ENCODE measurements at regions not wholly inside any gene's neighbourhood (a gene's known extent, or its start where the extent isn't known, plus 50 kb on each side); places are given as distances from the start of the nearest gene placed in this dataset.

DNA sequence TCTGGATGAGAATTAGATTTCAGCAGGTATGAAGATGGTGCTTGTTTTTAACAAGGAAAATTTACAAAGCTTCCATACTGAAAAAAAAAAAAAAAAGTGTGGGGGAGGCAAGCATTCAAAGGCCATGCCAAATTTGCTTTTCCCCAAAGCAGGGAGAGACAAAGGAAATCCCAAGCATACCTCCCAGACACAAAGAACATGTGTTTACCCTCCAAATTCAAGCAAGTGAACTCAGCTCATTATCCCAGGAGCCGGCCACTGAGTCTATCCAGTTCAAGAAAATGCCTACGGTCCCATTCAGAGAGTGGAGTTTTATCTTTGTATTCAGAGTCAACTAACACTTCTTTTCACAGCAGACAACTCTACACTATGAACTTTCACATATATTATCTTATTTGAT is 102.7 kb upstream of the ID4 start:
- DNase-seq (ENCODE audit: low spot score), result no peak

DNA sequence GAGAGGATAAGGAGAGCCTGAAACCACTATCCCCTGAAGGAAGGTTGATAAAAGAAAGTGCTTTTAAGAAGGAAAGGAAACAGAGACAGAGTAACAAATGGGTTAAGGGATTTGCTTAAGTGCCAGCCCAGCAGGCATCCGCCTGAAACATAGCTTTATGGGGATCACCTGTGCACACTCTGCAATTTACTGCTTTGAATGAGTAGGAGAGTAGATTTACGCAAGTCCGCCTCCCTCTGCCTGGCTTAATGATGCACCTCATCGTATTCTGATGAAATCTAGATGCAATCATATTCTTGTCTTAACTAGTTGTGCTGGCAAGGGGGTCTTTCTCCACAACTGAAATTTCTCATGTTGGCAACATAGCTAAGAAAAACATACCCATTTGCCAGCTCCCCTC is 101.1 kb upstream of the ID4 start:
- no peak for DNase-seq (ENCODE audit: low spot score)

DNA sequence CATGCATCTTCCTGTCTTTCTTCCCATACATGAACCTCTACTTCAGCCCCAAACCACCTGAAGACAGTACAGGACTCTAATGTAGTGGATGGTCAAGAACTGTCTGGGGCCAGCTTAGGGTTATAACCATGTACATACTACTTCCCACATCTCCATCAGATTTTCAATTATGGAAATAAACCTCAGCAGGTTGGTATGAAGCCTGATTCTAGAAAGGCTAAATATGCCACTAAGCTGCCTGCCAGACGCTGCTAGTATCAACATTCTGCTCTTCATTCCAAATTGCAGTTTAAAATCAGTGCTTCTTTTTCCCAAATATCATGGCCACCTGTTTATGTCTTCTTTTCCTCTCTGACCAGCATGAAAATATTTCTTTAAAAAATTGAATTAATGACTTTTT is 99.2 kb upstream of the ID4 start:
- no peak for DNase-seq (ENCODE audit: low spot score)

DNA sequence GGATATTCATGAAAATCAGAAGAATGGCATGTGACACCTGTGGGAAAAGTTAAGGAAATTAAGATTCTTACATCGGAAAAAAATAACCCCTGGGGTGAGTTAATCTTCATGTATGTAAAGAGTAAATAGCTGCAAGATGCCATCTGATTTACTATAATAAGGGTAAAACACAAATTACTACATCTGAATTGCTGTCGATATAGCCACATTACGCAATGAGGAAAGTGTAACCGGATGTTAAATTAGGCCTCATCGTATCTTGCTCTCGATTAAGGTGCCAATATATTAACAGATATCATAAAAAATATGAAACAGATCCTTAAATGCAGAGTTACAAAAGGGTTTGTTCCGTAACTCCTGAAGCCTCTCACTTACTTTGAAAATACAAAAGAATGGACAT is 87.4 kb upstream of the ID4 start:
- no peak for DNase-seq (ENCODE audit: low spot score)

DNA sequence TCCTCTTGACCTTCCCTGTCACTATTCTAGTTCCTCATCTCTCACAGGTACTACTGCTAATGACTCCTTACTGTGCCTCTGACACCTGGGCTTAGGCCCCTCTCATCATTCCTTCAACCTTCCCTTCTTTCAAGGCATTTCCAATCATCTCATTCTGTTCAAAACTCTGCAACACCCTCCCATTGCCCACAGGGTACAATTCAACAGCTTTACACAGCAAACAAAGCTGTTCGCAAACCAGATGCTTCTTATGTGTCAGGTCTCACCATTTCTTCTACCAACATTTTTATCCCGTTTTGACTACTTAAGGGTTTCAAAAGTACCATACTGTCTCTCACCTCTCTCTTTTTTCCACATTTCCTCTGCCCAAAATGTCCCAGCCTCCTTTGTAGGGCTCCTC is 84.4 kb upstream of the ID4 start:
- DNase-seq (ENCODE audit: low spot score), result no peak

DNA sequence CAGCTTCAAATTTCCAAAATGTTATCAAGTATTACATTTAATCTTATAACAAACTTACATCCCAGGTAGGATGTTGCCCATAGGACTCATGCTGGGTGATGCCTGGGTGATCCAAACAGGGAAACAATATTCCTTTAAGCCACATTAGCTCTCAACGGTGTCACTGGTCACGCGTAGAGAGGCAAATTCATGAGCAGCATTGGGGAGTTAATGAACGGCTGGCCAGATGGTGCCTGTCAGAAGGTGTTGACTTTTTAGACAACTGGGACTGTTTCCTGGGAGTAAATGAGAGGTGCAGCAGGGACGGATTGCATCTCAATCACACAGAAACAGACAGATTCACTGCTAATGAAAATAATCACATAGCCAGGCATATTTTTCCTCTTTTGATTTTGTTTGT is 83.3 kb upstream of the ID4 start:
- no peak for DNase-seq (ENCODE audit: low spot score)

DNA sequence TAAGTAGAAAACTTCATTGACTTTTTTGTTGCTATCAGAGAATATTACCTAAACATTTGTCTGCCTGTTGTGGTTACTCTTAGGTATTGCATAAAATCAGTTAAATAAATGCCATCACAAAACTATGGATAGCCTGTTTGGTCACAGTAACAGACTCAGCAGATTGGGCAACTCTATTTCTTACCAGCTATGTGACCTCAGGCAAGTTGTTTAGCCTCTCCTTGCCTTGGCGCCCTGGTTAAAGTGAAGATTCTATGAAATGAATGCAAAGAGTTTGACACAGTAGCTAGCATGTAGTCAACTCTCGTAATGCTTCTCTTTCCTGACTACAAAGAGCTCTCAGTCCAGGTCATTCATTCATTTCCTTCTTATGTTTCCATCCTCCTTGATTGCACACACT is 82.5 kb upstream of the ID4 start:
- no peak for DNase-seq (ENCODE audit: low spot score)

DNA sequence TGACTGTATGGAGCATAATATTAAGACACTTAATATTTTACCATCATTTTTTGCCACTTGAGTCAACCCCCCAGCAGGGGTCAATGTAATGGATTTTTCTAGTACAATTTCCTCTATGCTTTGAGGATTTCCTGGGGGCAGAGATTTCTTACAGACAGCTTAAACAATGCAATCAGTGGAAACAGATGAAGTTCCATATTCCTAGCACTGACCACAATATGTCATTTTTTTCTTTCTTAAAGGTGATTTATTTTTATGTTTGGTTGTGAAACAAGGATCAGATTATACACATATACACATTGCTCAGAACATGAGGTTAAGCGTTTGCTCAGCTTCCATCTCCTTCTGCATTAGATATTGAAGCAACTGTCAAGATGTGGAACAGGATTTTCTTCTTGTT is 82.0 kb upstream of the ID4 start:
- no peak for DNase-seq (ENCODE audit: low spot score)

DNA sequence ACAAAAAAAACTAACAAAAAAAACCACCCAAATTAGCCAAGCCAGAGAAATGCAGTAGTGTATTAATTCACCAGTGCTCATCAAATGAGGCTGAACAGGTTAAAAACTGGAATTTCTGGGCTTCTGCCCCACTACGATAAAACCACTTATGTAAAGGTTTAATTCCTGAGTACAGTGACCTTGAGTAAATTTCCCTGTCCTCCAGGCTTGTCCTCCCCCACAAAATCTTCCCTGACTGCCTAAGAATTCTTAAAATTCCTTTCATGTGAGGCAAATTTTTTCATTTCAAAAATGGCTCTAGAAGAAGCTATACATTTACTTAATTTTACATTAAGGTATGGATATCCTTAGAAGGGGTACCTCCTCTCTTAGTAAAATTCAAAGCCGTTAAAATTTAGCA is 80.1 kb upstream of the ID4 start:
- no peak for DNase-seq (ENCODE audit: low spot score)

DNA sequence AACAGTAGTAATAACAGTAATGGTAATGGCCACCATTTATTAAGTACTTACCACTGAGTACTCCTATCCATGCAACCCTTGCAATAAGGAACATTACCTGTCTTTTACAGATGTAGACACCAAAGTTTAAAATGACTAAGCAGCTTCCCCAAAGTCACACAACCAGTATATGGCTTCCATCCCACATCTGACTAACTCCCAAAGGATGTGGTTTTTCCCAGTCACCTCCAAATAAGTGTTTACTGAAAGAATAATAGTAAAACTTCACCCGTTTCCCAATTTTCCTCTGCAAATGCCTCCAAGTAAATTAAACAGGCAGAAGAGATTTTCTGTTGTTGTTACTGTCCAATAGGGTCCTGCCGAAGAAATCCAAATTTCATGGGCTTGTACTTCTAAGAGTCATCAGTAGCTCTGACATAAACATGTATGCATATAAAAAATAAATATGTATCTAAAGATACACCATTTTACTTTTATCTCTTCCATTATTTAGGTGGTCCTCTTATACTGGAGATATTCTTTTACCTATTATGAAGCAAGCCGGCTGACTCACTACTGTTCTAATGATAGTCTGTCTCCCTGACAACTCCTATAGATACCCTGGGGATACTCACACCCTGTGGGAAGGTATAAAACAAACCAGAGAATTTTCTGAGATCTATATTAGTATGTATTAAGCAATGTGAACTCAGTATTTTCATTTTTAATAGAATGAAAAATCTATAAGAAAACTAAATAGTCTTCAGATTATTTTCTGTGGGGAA is 77.9 kb upstream of the ID4 start:
- no peak for DNase-seq (ENCODE audit: low spot score)

DNA sequence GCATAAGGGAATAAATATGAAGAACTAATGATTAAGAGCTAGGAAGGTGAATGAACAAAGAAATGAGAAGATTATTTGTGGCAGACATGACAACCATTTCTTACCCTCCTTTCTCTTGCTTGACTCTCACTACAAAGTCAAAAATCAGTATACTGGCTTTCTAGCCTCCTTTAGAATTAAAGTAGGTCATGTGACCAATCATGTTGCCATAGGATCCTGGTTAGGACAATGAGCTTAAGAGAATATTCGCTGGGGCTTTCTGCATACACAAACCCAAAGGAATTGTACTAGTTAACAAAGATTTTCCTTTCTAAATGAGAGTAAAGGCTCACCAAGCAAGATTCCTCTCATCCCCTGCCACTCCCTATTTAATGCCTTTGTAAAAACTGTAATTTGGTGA is 76.0 kb upstream of the ID4 start:
- no peak for DNase-seq (ENCODE audit: low spot score)

DNA sequence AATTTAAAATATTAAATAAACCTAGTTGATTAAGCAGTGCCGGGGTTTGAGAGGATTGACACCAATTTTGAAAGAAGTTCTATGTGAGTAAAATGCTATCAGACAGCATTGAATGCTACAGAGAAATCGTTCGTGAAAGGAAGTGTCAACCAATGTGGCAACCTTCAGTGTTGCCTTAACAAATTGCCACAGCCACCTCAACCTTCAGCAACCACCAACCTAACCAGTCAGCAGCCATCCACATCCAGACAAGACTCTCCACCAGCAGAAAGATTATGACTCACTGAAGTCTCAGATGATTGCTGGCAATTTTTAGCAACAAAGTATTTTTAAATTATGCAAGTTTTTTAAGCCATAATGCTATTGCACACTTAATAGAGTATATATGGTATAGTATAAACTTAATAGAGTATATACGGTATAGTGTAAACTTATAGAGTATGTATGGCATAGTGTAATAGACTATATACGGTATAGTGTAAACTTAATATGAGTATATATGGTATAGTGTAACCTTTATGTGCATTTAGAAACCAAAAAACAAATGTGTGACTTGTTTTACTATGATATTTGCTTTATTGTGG is 65.3 kb upstream of the ID4 start:
- no peak for DNase-seq (ENCODE audit: low spot score)

DNA sequence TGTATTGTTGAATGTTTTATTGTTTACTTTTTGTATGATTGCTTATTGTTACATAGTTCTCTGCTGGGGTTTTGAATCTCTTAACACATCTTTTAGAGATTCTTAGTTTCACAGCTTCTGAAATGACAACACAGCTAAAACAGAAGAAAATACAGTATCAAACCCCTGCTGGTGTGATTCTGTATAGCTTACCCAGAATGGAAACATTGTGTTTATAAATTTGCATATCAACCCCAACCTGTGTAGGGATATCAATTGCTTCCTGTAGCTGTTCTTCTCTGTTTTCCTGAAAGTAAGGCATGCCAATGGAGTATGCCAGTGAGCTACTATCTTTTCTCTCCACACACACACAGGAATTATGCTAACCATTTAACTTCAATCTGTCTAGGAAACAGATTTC is 64.3 kb upstream of the ID4 start:
- no peak for DNase-seq (ENCODE audit: low spot score)

DNA sequence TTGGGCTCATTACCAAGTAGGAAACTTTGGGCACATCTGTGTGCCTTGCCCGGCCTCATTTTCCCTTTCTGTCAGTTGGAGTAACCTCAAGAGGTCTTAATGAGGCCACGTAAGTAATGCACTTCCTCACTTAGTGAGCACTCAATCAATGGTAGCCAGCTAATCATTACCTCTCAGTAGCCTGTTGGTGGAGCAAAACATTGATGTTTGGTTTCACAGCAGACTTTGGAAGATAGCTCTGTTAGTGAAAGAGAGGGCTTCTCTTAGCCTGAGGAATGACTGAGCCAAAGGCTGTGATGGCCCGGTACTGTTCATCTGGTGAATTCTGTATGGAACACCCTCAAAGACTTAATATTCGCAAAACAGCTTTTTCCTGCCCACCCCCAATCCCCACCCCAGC is 55.9 kb upstream of the ID4 start:
- DNase-seq (ENCODE audit: low spot score), result no peak

DNA sequence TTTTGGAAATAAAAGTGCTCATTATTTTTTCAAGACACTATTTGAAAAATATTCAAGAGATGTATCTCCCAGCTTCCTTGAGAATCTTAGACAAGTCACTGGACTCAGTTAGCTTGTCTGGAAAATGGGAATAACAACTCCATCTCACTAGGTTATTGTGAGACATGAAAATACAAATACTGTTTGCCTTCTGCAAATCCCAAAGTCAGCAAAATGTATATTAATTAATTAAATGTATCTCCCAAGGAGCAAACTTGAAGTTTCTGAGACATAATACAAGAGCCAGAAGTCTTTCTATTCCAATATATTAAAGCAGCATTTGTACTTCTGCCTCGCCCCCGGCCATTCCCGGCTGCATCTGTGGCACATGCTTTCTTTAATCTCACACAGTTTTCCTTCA is 54.6 kb upstream of the ID4 start:
- DNase-seq (ENCODE audit: low spot score), result no peak

Measured in ureter (tissue), 1 donor.